Caco-2 (cell line): ENCODE measurements at regions not wholly inside any gene's neighbourhood (a gene's known extent, or its start where the extent isn't known, plus 50 kb on each side); places are given as distances from the start of the nearest gene placed in this dataset.

ENCODE experiments used
- BruUV-seq: library from RNA; stranded (reverse); fragments of 400-500 nt; replicated peaks from 2 replicates; lab custom pipeline; 2021; lab: Mats Ljungman, UMichigan
- CTCF ChIA-PET: fragments of 300-600 bp; sonication (Branson Sonifier 250); formaldehyde crosslinking; loops from one replicate; lab custom pipeline; 2022; ENCODE audit warnings: antibody characterized with exemption; lab: Charles Lee
- POLR2A ChIA-PET: fragments of 300-600 bp; sonication (Branson Sonifier 250); formaldehyde crosslinking; loops from one replicate; lab custom pipeline; 2022; ENCODE audit warnings: antibody characterized with exemption; lab: Charles Lee
- DNase-seq, 2 experiments: peaks; one replicate each; pipeline versions ENCODE4 v3.0.0 to v3.0.0-alpha.2; 2020 to 2022
- H3K27me3 ChIP-seq: replicated peaks from 2 replicates; pipeline ENCODE4 v1.6.0; 2011; ENCODE audit warnings: low read length; ENCODE audit not compliant: control insufficient read depth, insufficient read depth
- H3K36me3 ChIP-seq: 2 replicates; pipeline ENCODE4 v1.5.1; 2011; ENCODE audit warnings: low read length; ENCODE audit not compliant: control insufficient read depth, insufficient read depth
- H3K4me1 ChIP-seq: fragments of 250-450 bp; sonication (Bioruptor Pico); 2 replicates; pipeline ENCODE4 v1.5.1; 2020; ENCODE audit warnings: mild to moderate bottlenecking
- H3K4me3 ChIP-seq: 2 replicates; pipeline ENCODE4 v1.5.1; 2011; ENCODE audit warnings: low read depth, mild to moderate bottlenecking, control low read depth, low read length
- H3K9me3 ChIP-seq: fragments of 250-450 bp; sonication (Bioruptor Pico); 2 replicates; pipeline ENCODE4 v1.5.1; 2020; ENCODE audit warnings: mild to moderate bottlenecking, moderate library complexity
- H3K27ac Mint-ChIP-seq: one replicate; pipeline ENCODE4 v1.8.0; 2022; ENCODE audit warnings: mixed read lengths; ENCODE audit not compliant: unreplicated experiment
- H3K27me3 Mint-ChIP-seq: one replicate; pipeline ENCODE4 v1.8.0; 2022; ENCODE audit warnings: mixed read lengths; ENCODE audit not compliant: insufficient read depth, unreplicated experiment
- H3K36me3 Mint-ChIP-seq: one replicate; pipeline ENCODE4 v1.8.0; 2022; ENCODE audit warnings: mild to moderate bottlenecking, mixed read lengths; ENCODE audit not compliant: insufficient read depth, unreplicated experiment
- H3K4me1 Mint-ChIP-seq: one replicate; pipeline ENCODE4 v1.8.0; 2022; ENCODE audit warnings: low read depth, mixed read lengths; ENCODE audit not compliant: unreplicated experiment
- H3K4me3 Mint-ChIP-seq: one replicate; pipeline ENCODE4 v1.8.0; 2022; ENCODE audit warnings: mild to moderate bottlenecking, moderate library complexity, mixed read lengths; ENCODE audit not compliant: unreplicated experiment
- H3K9me3 Mint-ChIP-seq: one replicate; pipeline ENCODE4 v1.8.0; 2022; ENCODE audit warnings: mixed read lengths; ENCODE audit not compliant: unreplicated experiment
- intact Hi-C: fragments of 100-400 bp; cut with micrococcal nuclease; formaldehyde crosslinking; loops from one replicate; pipeline ENCODE4 v1.10.0; 2022; ENCODE audit not compliant: unreplicated experiment
- TF ChIP-seq, protein P1 (sequence below), 2 experiments: fragments of 200-600 bp in 1 of 2; IDR thresholded peaks; 1 replicate in 1 of 2; 2 replicates in 1 of 2; pipeline versions ENCODE4 v1.5.1 to v1.8.0; 2011 to 2022; ENCODE audit warnings: antibody characterized with exemption in 1 of 2, control low read depth in 1 of 2, inconsistent platforms in 1 of 2, low read depth in 1 of 2, low read length in 1 of 2, mild to moderate bottlenecking in 1 of 2, moderate library complexity in 1 of 2; ENCODE audit not compliant: insufficient read depth in 1 of 2, severe bottlenecking in 1 of 2, unreplicated experiment in 1 of 2

DNA sequence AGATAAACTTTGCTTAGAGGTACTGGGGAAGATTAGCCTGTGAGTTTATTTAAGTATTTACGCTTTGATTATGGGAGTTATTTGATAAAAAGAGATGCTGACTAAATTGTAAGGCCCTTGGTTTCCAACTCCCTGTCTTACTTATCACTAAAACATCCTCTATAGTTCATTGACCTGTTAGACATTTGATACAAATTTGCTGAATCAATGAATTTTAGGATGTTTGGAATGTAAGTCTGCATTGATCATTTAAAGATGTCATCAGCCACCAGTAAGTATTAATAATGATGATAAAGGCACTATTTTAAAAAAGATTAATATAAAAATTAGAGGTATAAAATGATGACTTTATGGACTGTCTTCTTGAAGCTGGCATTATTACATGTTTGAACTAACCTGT, 340.6 kb downstream of the SPRY1 start:
- no peaks in the 10 kb centered on the region for H3K4me1 Mint-ChIP-seq
- Histone ChIP-seq H3K27me3 (no peaks in the 10 kb centered on the region), H3K4me1 (no peaks in the 10 kb centered on the region), H3K36me3 (no peaks in the 10 kb centered on the region), H3K4me3 (no peak overlapping the region), H3K9me3 (no peaks in the 10 kb centered on the region)
- intact Hi-C loops, result no loop called here
- POLR2A ChIA-PET, result no interaction called here
- H3K9me3 Mint-ChIP-seq, result no peaks in the 10 kb centered on the region
- no peak overlapping the region for H3K4me3 Mint-ChIP-seq
- no peaks in the 10 kb centered on the region for H3K27me3 Mint-ChIP-seq
- no peak overlapping the region for H3K27ac Mint-ChIP-seq
- BruUV-seq, result no TSS peak
- H3K36me3 Mint-ChIP-seq, result no peaks in the 10 kb centered on the region
- TF ChIP-seq, protein P1, sequence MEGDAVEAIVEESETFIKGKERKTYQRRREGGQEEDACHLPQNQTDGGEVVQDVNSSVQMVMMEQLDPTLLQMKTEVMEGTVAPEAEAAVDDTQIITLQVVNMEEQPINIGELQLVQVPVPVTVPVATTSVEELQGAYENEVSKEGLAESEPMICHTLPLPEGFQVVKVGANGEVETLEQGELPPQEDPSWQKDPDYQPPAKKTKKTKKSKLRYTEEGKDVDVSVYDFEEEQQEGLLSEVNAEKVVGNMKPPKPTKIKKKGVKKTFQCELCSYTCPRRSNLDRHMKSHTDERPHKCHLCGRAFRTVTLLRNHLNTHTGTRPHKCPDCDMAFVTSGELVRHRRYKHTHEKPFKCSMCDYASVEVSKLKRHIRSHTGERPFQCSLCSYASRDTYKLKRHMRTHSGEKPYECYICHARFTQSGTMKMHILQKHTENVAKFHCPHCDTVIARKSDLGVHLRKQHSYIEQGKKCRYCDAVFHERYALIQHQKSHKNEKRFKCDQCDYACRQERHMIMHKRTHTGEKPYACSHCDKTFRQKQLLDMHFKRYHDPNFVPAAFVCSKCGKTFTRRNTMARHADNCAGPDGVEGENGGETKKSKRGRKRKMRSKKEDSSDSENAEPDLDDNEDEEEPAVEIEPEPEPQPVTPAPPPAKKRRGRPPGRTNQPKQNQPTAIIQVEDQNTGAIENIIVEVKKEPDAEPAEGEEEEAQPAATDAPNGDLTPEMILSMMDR (IDR thresholded peaks at IDR 0.05; ENCODE audit: insufficient read depth in 1 of 2, low read depth in 1 of 2, low read length in 1 of 2, severe bottlenecking in 1 of 2, unreplicated experiment in 1 of 2), result no peak
- no peak for DNase-seq
- CTCF ChIA-PET, result no interaction called here

DNA sequence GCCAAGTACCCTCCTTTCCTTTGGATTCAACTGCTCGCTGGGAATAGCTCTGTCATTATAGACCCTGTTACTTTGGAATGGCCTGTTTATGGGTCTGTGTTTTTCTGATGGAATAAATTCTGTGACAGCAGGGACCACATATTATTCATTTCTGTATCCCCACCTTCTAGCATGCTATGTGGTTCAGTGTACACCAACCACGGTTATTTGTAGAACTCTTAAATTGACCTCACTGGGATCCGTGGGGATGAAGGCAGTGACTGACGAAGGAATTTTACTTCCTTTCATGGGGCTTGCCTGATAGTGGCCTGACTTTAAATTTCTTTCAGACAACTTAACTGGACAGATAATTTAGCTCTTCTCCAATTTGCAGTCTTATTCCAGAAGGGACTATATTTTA, 343.2 kb downstream of the SPRY1 start:
- Mint-ChIP-seq H3K4me3 (no peak overlapping the region), H3K27me3 (no peaks in the 10 kb centered on the region), H3K4me1 (no peaks in the 10 kb centered on the region), H3K36me3 (no peaks in the 10 kb centered on the region), H3K27ac (no peak overlapping the region), H3K9me3 (no peaks in the 10 kb centered on the region)
- DNase-seq, result no peak
- no TSS peak for BruUV-seq
- CTCF ChIA-PET, result no interaction called here
- Histone ChIP-seq H3K36me3 (no peaks in the 10 kb centered on the region), H3K4me3 (no peak overlapping the region), H3K27me3 (no peaks in the 10 kb centered on the region), H3K9me3 (no peaks in the 10 kb centered on the region), H3K4me1 (no peaks in the 10 kb centered on the region)
- intact Hi-C loops, result no loop called here
- TF ChIP-seq, protein P1 (IDR thresholded peaks at IDR 0.05; ENCODE audit: insufficient read depth in 1 of 2, low read depth in 1 of 2, low read length in 1 of 2, severe bottlenecking in 1 of 2, unreplicated experiment in 1 of 2), result no peak
- POLR2A ChIA-PET, result no interaction called here

- ChIA-PET POLR2A (no interaction called here), CTCF (no interaction called here)
- Histone ChIP-seq H3K9me3 (no peaks in the 10 kb centered on the region), H3K4me3 (no peak overlapping the region), H3K4me1 (no peaks in the 10 kb centered on the region), H3K36me3 (no peaks in the 10 kb centered on the region), H3K27me3 (no peaks in the 10 kb centered on the region)
- H3K9me3 Mint-ChIP-seq, result no peaks in the 10 kb centered on the region
- H3K36me3 Mint-ChIP-seq, result no peaks in the 10 kb centered on the region
- no peak for DNase-seq
- TF ChIP-seq, protein P1 (IDR thresholded peaks at IDR 0.05; ENCODE audit: insufficient read depth in 1 of 2, low read depth in 1 of 2, low read length in 1 of 2, severe bottlenecking in 1 of 2, unreplicated experiment in 1 of 2), result no peak
- no TSS peak for BruUV-seq
- intact Hi-C loops, result no loop called here
- H3K4me3 Mint-ChIP-seq, result no peak overlapping the region
- H3K27ac Mint-ChIP-seq, result no peak overlapping the region
- no peaks in the 10 kb centered on the region for H3K4me1 Mint-ChIP-seq
- no peaks in the 10 kb centered on the region for H3K27me3 Mint-ChIP-seq
Measured at GRCh38 chr4:123740236-123740635, 343.6 kb downstream of the SPRY1 start.
